ENCODE measurements at regions not wholly inside any gene's neighbourhood (a gene's known extent, or its start where the extent isn't known, plus 50 kb on each side); places are given as distances from the start of the nearest gene placed in this dataset.
"Not testable (repeated sequence)": the region's sequence is repeated elsewhere in the genome, so short reads cannot be mapped to it uniquely, and the experiment has no call there.

GRCh38 chr7:46059308-46060020 is 138.4 kb upstream of the IGFBP3 start:
- H3K27ac ChIP-seq: no peak overlapping the region
- no peaks in the 10 kb centered on the region for H3K27me3 ChIP-seq
- H3K9me3 ChIP-seq: no peaks in the 10 kb centered on the region
- H3K4me1 ChIP-seq: peaks cover 0 to 4% of the 10 kb centered on the region in 2 donors
- no peaks in the 10 kb centered on the region for H3K36me3 ChIP-seq
- intact Hi-C loops (cut with DNase I; ENCODE audit: low total_unique reads) (no loop called here), in situ Hi-C loops (cut with MboI; ENCODE audit: low sequenced_read_pairs in 4 of 4) (no loop called here)
- DNase-seq: peak in 1 of 2 donors; percentile 28
- ATAC-seq: no peak
- H3K4me3 ChIP-seq: no peak overlapping the region
- TF ChIP-seq POLR2A (IDR thresholded peaks at IDR 0.05): no peak

DNA sequence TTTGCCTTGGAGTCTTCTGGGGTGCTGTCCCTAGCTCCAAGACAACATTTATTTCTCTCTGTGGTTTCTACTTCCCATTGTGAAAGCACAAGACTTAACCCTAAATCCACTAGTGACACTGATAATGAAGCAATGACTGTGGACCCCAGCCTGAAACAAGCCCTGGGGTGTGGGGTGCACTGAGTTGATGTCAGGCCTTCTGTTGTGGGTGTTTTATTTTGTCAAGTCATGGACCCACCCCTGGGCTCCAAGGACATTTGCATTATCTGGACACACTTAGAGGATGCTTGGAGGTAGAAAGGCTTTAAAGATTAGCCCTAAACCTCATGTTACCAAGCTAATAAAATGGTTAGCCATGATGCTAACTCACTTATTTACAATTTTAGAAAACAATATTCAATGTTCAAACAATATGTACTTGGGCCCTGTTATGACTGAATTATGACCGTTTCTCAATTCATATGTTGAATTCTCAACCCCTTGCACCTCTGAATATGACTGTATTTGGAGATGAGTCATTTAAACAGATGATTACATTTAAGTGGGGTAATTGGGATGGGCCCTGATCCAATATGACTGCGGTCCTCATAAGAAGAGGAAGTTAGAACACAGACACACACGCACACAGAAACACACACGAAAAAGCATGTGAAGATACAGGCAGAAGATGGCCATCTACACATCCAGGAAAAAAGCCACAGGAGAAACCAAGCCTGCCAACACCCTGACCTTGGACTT is 137.2 kb upstream of the IGFBP3 start:
- no peak overlapping the region for H3K27ac ChIP-seq
- intact Hi-C loops (cut with DNase I; ENCODE audit: low total_unique reads) (no loop called here), in situ Hi-C loops (cut with MboI; ENCODE audit: low sequenced_read_pairs in 4 of 4) (no loop called here)
- TF ChIP-seq, protein P1, sequence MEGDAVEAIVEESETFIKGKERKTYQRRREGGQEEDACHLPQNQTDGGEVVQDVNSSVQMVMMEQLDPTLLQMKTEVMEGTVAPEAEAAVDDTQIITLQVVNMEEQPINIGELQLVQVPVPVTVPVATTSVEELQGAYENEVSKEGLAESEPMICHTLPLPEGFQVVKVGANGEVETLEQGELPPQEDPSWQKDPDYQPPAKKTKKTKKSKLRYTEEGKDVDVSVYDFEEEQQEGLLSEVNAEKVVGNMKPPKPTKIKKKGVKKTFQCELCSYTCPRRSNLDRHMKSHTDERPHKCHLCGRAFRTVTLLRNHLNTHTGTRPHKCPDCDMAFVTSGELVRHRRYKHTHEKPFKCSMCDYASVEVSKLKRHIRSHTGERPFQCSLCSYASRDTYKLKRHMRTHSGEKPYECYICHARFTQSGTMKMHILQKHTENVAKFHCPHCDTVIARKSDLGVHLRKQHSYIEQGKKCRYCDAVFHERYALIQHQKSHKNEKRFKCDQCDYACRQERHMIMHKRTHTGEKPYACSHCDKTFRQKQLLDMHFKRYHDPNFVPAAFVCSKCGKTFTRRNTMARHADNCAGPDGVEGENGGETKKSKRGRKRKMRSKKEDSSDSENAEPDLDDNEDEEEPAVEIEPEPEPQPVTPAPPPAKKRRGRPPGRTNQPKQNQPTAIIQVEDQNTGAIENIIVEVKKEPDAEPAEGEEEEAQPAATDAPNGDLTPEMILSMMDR (IDR thresholded peaks at IDR 0.05 in 4 of 5, conservative IDR thresholded peaks at IDR 0.05 in 1 of 5): no peak
- no peak for TF ChIP-seq POLR2A (IDR thresholded peaks at IDR 0.05)
- DNase-seq: no peak
- no peaks in the 10 kb centered on the region for H3K9me3 ChIP-seq
- H3K4me1 ChIP-seq: peaks cover 0 to 4% of the 10 kb centered on the region in 2 donors
- no peak for ATAC-seq
- H3K4me3 ChIP-seq: no peak overlapping the region
- no peaks in the 10 kb centered on the region for H3K36me3 ChIP-seq
- no peaks in the 10 kb centered on the region for H3K27me3 ChIP-seq

DNA sequence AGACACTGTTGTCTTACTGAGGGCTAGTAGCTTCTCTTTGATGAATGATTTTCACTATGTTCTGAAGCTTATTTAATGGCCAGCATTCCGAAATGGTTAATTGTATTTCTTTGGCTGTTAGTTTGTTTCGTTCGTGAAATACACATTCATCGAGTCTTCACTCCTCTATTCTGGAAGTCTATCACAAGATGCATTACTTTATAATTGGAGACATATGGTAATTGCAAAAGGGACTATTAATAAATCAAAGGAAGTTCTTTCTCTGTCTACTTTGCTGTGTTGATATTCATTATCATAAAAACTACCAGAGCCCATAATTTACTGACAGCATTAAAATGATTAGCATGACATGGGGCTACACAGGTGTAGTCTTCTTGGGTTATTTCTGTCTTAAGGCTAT is 133.8 kb upstream of the IGFBP3 start:
- peak overlapping the region in 2 of 4 donors; percentile 11 to 34 for H3K27ac ChIP-seq
- H3K36me3 ChIP-seq: no peaks in the 10 kb centered on the region
- no peak overlapping the region for H3K4me3 ChIP-seq
- no peak for TF ChIP-seq POLR2A (IDR thresholded peaks at IDR 0.05)
- TF ChIP-seq, protein P1 (IDR thresholded peaks at IDR 0.05 in 4 of 5, conservative IDR thresholded peaks at IDR 0.05 in 1 of 5): no peak
- DNase-seq (no peak), ATAC-seq (no peak)
- in situ Hi-C loops (cut with MboI; ENCODE audit: low sequenced_read_pairs in 4 of 4): no loop called here
- H3K4me1 ChIP-seq: peaks cover 0 to 4% of the 10 kb centered on the region in 2 donors
- no peaks in the 10 kb centered on the region for H3K9me3 ChIP-seq
- H3K27me3 ChIP-seq: no peaks in the 10 kb centered on the region
- intact Hi-C loops (cut with DNase I; ENCODE audit: low total_unique reads): no loop called here

DNA sequence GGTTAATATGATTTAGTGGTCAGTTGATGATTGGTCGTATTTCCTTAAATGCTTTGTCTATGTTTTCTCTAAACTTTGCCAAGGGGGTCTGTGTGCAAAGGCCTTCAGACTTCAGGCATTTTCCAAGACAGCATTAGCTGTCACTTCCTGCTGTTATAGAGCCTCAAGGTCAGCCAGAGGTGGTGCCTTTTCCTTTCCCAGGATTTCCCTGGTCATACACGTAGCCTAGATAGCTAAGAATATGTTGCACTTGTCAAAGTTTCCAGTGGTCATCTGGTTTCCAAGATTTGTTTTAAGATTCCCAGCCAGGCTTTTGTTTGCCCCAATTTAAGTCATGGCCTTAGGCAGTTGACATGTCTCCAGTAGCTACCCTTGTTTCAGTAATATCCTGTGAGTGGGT is 133.2 kb upstream of the IGFBP3 start:
- TF ChIP-seq POLR2A (IDR thresholded peaks at IDR 0.05): no peak
- TF ChIP-seq, protein P1 (IDR thresholded peaks at IDR 0.05 in 4 of 5, conservative IDR thresholded peaks at IDR 0.05 in 1 of 5): no peak
- H3K9me3 ChIP-seq: no peaks in the 10 kb centered on the region
- no peak overlapping the region for H3K4me3 ChIP-seq
- no peaks in the 10 kb centered on the region for H3K36me3 ChIP-seq
- in situ Hi-C loops (cut with MboI; ENCODE audit: low sequenced_read_pairs in 4 of 4) (no loop called here), intact Hi-C loops (cut with DNase I; ENCODE audit: low total_unique reads) (no loop called here)
- ATAC-seq (no peak), DNase-seq (no peak)
- no peaks in the 10 kb centered on the region for H3K27me3 ChIP-seq
- peak overlapping the region in 2 of 4 donors; percentile 11 to 34 for H3K27ac ChIP-seq
- H3K4me1 ChIP-seq: peaks cover 0 to 4% of the 10 kb centered on the region in 2 donors

DNA sequence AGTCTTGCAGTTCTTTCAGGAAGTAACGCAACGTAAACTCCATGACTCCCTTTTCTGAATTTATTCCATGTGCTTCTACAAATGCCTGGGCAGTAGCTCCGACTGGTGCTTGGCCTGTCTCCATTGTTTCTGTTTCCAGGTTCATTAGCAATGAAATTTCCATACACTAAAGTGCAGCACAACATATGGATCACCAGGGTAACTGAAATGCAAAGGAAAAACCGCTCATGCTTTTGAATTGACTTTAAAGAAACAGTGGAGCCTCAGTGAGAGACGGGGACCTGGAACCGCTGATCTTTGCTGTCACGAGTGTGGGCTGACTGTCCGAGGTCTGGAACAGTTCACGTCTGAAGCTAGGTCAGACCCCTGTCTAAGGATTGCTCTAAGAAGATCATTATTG is 126.5 kb upstream of the IGFBP3 start:
- Histone ChIP-seq H3K4me3 (no peak overlapping the region), H3K9me3 (no peaks in the 10 kb centered on the region), H3K4me1 (no peaks in the 10 kb centered on the region), H3K27me3 (no peaks in the 10 kb centered on the region), H3K27ac (no peak overlapping the region), H3K36me3 (no peaks in the 10 kb centered on the region)
- intact Hi-C loops (cut with DNase I; ENCODE audit: low total_unique reads) (no loop called here), in situ Hi-C loops (cut with MboI; ENCODE audit: low sequenced_read_pairs in 4 of 4) (no loop called here)
- DNase-seq (no peak), ATAC-seq (no peak)
- TF ChIP-seq, protein P1 (IDR thresholded peaks at IDR 0.05 in 4 of 5, conservative IDR thresholded peaks at IDR 0.05 in 1 of 5): no peak
- TF ChIP-seq POLR2A (IDR thresholded peaks at IDR 0.05): no peak

- in situ Hi-C loops (cut with MboI; ENCODE audit: low sequenced_read_pairs in 4 of 4); H3K27me3 ChIP-seq; H3K4me3 ChIP-seq; H3K27ac ChIP-seq; ATAC-seq; H3K9me3 ChIP-seq; DNase-seq; H3K4me1 ChIP-seq; intact Hi-C loops (cut with DNase I; ENCODE audit: low total_unique reads); H3K36me3 ChIP-seq: not testable (repeated sequence)
Observed at GRCh38 chr7:46043338-46043737, 122.3 kb upstream of the IGFBP3 start.

DNA sequence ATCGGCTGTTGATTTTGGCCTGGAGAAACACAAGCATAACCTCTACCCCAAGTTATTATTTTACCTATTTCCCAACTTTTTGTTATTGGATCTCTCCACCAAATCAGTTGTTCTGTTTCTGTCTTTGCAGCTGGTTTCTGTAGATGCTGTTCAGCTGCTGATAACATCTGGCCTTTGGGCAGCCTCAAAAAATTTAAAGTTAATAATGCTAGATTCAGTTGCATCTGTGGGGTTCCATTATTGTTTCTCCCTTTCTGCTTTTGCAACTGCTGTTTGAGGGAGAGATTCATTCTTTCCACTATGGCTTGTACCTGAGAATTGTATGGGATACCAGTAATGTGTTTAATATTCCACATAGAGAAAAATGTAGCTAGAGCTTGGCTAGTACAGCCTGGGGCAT is 118.7 kb upstream of the IGFBP3 start:
- H3K36me3 ChIP-seq; H3K9me3 ChIP-seq; intact Hi-C loops (cut with DNase I; ENCODE audit: low total_unique reads); H3K27ac ChIP-seq; ATAC-seq; H3K4me1 ChIP-seq; H3K4me3 ChIP-seq; H3K27me3 ChIP-seq; DNase-seq; in situ Hi-C loops (cut with MboI; ENCODE audit: low sequenced_read_pairs in 4 of 4): not testable (repeated sequence)
